CD8-positive, alpha-beta memory T cell (primary cell): ENCODE measurements at regions not wholly inside any gene's neighbourhood (a gene's known extent, or its start where the extent isn't known, plus 50 kb on each side); places are given as distances from the start of the nearest gene placed in this dataset.

Source experiments
- CTCF ChIA-PET: fragments of 350-600 bp; sonication (Branson Sonifier 250); formaldehyde crosslinking; loops from one replicate; lab custom pipeline; 2021; ENCODE audit warnings: antibody characterized with exemption; lab: Charles Lee
- POLR2A ChIA-PET: fragments of 350-600 bp; sonication (Branson Sonifier 250); formaldehyde crosslinking; loops from one replicate; lab custom pipeline; 2021; ENCODE audit warnings: antibody characterized with exemption; lab: Charles Lee
- DNase-seq, 5 donors: peaks; one replicate each; pipeline versions ENCODE4 v3.0.0 to v3.0.0-alpha.2; 2020 to 2022; ENCODE audit warnings: mixed read lengths in 1 of 5
- H3K27ac ChIP-seq: one replicate; pipeline ENCODE4 v1.7.0; 2013; ENCODE audit warnings: low read depth, mild to moderate bottlenecking, low read length, moderate library complexity
- H3K27me3 ChIP-seq: 2 replicates; pipeline ENCODE4 v1.7.0; 2013; ENCODE audit warnings: low read length, mild to moderate bottlenecking; ENCODE audit not compliant: insufficient read depth, poor library complexity, severe bottlenecking
- H3K36me3 ChIP-seq: 2 replicates; pipeline ENCODE4 v1.7.0; 2013; ENCODE audit warnings: mild to moderate bottlenecking, low read length, moderate library complexity; ENCODE audit not compliant: insufficient read depth
- H3K4me1 ChIP-seq: 2 replicates; pipeline ENCODE4 v1.7.0; 2013; ENCODE audit warnings: mild to moderate bottlenecking, low read length, moderate library complexity; ENCODE audit not compliant: insufficient read depth
- H3K4me3 ChIP-seq: 2 replicates; pipeline ENCODE4 v1.7.0; 2013; ENCODE audit warnings: mild to moderate bottlenecking, low read length
- H3K9me3 ChIP-seq: 2 replicates; pipeline ENCODE4 v1.7.0; 2013; ENCODE audit warnings: mild to moderate bottlenecking, low read length
- H3K27ac Mint-ChIP-seq, 8 donors: one replicate each; pipeline ENCODE4 v1.8.0; 2020 to 2021; ENCODE audit warnings: mixed read lengths in 8 of 8, mild to moderate bottlenecking in 6 of 8, inconsistent platforms in 3 of 8, moderate library complexity in 3 of 8
- H3K27me3 Mint-ChIP-seq, 2 donors: one replicate each; pipeline ENCODE4 v1.8.0; 2020 to 2021; ENCODE audit warnings: mixed read lengths in 2 of 2, mild to moderate bottlenecking in 1 of 2, moderate library complexity in 1 of 2
- H3K36me3 Mint-ChIP-seq, 3 donors: one replicate each; pipeline ENCODE4 v1.8.0; 2020 to 2021; ENCODE audit warnings: mixed read lengths in 3 of 3, inconsistent platforms in 1 of 3, mild to moderate bottlenecking in 1 of 3
- H3K4me1 Mint-ChIP-seq, 3 donors: one replicate each; pipeline ENCODE4 v1.8.0; 2020 to 2021; ENCODE audit warnings: mixed read lengths in 3 of 3, inconsistent platforms in 1 of 3, mild to moderate bottlenecking in 1 of 3
- H3K4me3 Mint-ChIP-seq, 7 donors: one replicate each; pipeline ENCODE4 v1.8.0; 2020 to 2021; ENCODE audit warnings: mixed read lengths in 7 of 7, mild to moderate bottlenecking in 6 of 7, moderate library complexity in 4 of 7, inconsistent platforms in 2 of 7
- H3K9me3 Mint-ChIP-seq, 5 donors: one replicate each; pipeline ENCODE4 v1.8.0; 2020 to 2022; ENCODE audit warnings: mixed read lengths in 5 of 5, mild to moderate bottlenecking in 3 of 5, moderate library complexity in 2 of 5, inconsistent platforms in 1 of 5

GRCh38 chr4:24730256-24731001 is 64.9 kb upstream of the SOD3 start:
- Mint-ChIP-seq H3K4me3 (no peak overlapping the region), H3K9me3 (peaks cover 0 to 3% (median 1%) of the 10 kb centered on the region in 5 donors), H3K4me1 (no peaks in the 10 kb centered on the region), H3K27me3 (peaks cover 0 to 2% of the 10 kb centered on the region in 2 donors), H3K27ac (no peak overlapping the region), H3K36me3 (no peaks in the 10 kb centered on the region)
- Histone ChIP-seq H3K4me1 (no peaks in the 10 kb centered on the region), H3K4me3 (no peak overlapping the region), H3K27me3 (no peaks in the 10 kb centered on the region), H3K9me3 (no peaks in the 10 kb centered on the region), H3K27ac (no peak overlapping the region), H3K36me3 (no peaks in the 10 kb centered on the region)
- POLR2A ChIA-PET: no interaction called here
- CTCF ChIA-PET: no interaction called here
- DNase-seq: no peak

- Histone ChIP-seq H3K4me3 (no peak overlapping the region), H3K27ac (no peak overlapping the region), H3K36me3 (no peaks in the 10 kb centered on the region), H3K9me3 (no peaks in the 10 kb centered on the region), H3K27me3 (no peaks in the 10 kb centered on the region), H3K4me1 (no peaks in the 10 kb centered on the region)
- H3K27ac Mint-ChIP-seq: no peak overlapping the region
- H3K36me3 Mint-ChIP-seq: no peaks in the 10 kb centered on the region
- ChIA-PET CTCF (no interaction called here), POLR2A (no interaction called here)
- DNase-seq: no peak
- peaks cover 0 to under 1% of the 10 kb centered on the region in 2 donors for H3K27me3 Mint-ChIP-seq
- H3K9me3 Mint-ChIP-seq: peaks cover 0 to 6% (median 5%) of the 10 kb centered on the region in 5 donors
- H3K4me1 Mint-ChIP-seq: no peaks in the 10 kb centered on the region
- no peak overlapping the region for H3K4me3 Mint-ChIP-seq
These were observed 63.9 kb upstream of the SOD3 start for GRCh38 chr4:24731448-24731847.

- Mint-ChIP-seq H3K4me1 (no peaks in the 10 kb centered on the region), H3K9me3 (peaks cover 10 to 16% (median 12%) of the 10 kb centered on the region in 5 donors), H3K4me3 (no peak overlapping the region), H3K27ac (no peak overlapping the region), H3K27me3 (no peaks in the 10 kb centered on the region), H3K36me3 (no peaks in the 10 kb centered on the region)
- CTCF ChIA-PET: no interaction called here
- H3K27me3 ChIP-seq: no peaks in the 10 kb centered on the region
- no peak for DNase-seq
- POLR2A ChIA-PET: no interaction called here
- H3K4me3 ChIP-seq: no peak overlapping the region
- no peak overlapping the region for H3K27ac ChIP-seq
- no peaks in the 10 kb centered on the region for H3K4me1 ChIP-seq
- no peaks in the 10 kb centered on the region for H3K36me3 ChIP-seq
- H3K9me3 ChIP-seq: no peaks in the 10 kb centered on the region
These were observed 60.9 kb upstream of the SOD3 start for GRCh38 chr4:24734511-24734910.

- no peaks in the 10 kb centered on the region for H3K4me1 ChIP-seq
- CTCF ChIA-PET: no interaction called here
- POLR2A ChIA-PET: no interaction called here
- Mint-ChIP-seq H3K4me3 (no peak overlapping the region), H3K36me3 (no peaks in the 10 kb centered on the region), H3K9me3 (peaks cover 10 to 16% (median 12%) of the 10 kb centered on the region in 5 donors), H3K27me3 (no peaks in the 10 kb centered on the region), H3K27ac (no peak overlapping the region), H3K4me1 (no peaks in the 10 kb centered on the region)
- H3K27ac ChIP-seq: no peak overlapping the region
- H3K4me3 ChIP-seq: no peak overlapping the region
- no peak for DNase-seq
- no peaks in the 10 kb centered on the region for H3K27me3 ChIP-seq
- H3K9me3 ChIP-seq: no peaks in the 10 kb centered on the region
- no peaks in the 10 kb centered on the region for H3K36me3 ChIP-seq
These were observed 59.3 kb upstream of the SOD3 start for GRCh38 chr4:24736066-24736465.

GRCh38 chr4:24741910-24742309 is 53.5 kb upstream of the SOD3 start:
- Histone ChIP-seq H3K36me3 (no peaks in the 10 kb centered on the region), H3K27ac (no peak overlapping the region), H3K4me1 (no peaks in the 10 kb centered on the region), H3K4me3 (no peak overlapping the region), H3K9me3 (no peaks in the 10 kb centered on the region), H3K27me3 (no peaks in the 10 kb centered on the region)
- Mint-ChIP-seq H3K4me1 (no peaks in the 10 kb centered on the region), H3K36me3 (no peaks in the 10 kb centered on the region), H3K27ac (no peak overlapping the region), H3K27me3 (peaks cover 3 to 6% of the 10 kb centered on the region in 2 donors), H3K4me3 (no peak overlapping the region), H3K9me3 (peaks cover 5 to 12% (median 8%) of the 10 kb centered on the region in 5 donors)
- ChIA-PET CTCF (no interaction called here), POLR2A (no interaction called here)
- DNase-seq: no peak

- no peak for DNase-seq
- Mint-ChIP-seq H3K4me1 (no peaks in the 10 kb centered on the region), H3K27ac (no peak overlapping the region), H3K9me3 (peaks cover 4 to 8% (median 5%) of the 10 kb centered on the region in 5 donors), H3K4me3 (no peak overlapping the region), H3K36me3 (no peaks in the 10 kb centered on the region), H3K27me3 (peaks cover 3 to 6% of the 10 kb centered on the region in 2 donors)
- no peaks in the 10 kb centered on the region for H3K4me1 ChIP-seq
- no peaks in the 10 kb centered on the region for H3K27me3 ChIP-seq
- ChIA-PET CTCF (no interaction called here), POLR2A (no interaction called here)
- H3K9me3 ChIP-seq: no peaks in the 10 kb centered on the region
- H3K36me3 ChIP-seq: no peaks in the 10 kb centered on the region
- no peak overlapping the region for H3K27ac ChIP-seq
- no peak overlapping the region for H3K4me3 ChIP-seq
These were observed 53.0 kb upstream of the SOD3 start for GRCh38 chr4:24742335-24742734.

GRCh38 chr4:24742773-24743172 is 52.6 kb upstream of the SOD3 start:
- H3K4me3 ChIP-seq: no peak overlapping the region
- POLR2A ChIA-PET: no interaction called here
- CTCF ChIA-PET: no interaction called here
- H3K36me3 Mint-ChIP-seq: no peaks in the 10 kb centered on the region
- H3K4me3 Mint-ChIP-seq: no peak overlapping the region
- no peaks in the 10 kb centered on the region for H3K4me1 Mint-ChIP-seq
- no peak overlapping the region for H3K27ac Mint-ChIP-seq
- peaks cover 3 to 6% of the 10 kb centered on the region in 2 donors for H3K27me3 Mint-ChIP-seq
- H3K27me3 ChIP-seq: no peaks in the 10 kb centered on the region
- H3K27ac ChIP-seq: no peak overlapping the region
- H3K36me3 ChIP-seq: no peaks in the 10 kb centered on the region
- H3K4me1 ChIP-seq: no peaks in the 10 kb centered on the region
- no peak for DNase-seq
- peaks cover 4 to 7% (median 5%) of the 10 kb centered on the region in 5 donors for H3K9me3 Mint-ChIP-seq
- H3K9me3 ChIP-seq: no peaks in the 10 kb centered on the region

GRCh38 chr4:24743206-24743605 is 52.2 kb upstream of the SOD3 start:
- no peaks in the 10 kb centered on the region for H3K4me1 ChIP-seq
- Mint-ChIP-seq H3K4me3 (no peak overlapping the region), H3K27me3 (peaks cover 3 to 6% of the 10 kb centered on the region in 2 donors), H3K4me1 (no peaks in the 10 kb centered on the region), H3K27ac (no peak overlapping the region), H3K36me3 (no peaks in the 10 kb centered on the region), H3K9me3 (peaks cover 2 to 7% (median 3%) of the 10 kb centered on the region in 5 donors)
- no peaks in the 10 kb centered on the region for H3K36me3 ChIP-seq
- ChIA-PET POLR2A (no interaction called here), CTCF (no interaction called here)
- DNase-seq: no peak
- H3K4me3 ChIP-seq: no peak overlapping the region
- no peaks in the 10 kb centered on the region for H3K9me3 ChIP-seq
- H3K27me3 ChIP-seq: no peaks in the 10 kb centered on the region
- no peak overlapping the region for H3K27ac ChIP-seq
